ENCODE measurements at regions not wholly inside any gene's neighbourhood (a gene's known extent, or its start where the extent isn't known, plus 50 kb on each side); places are given as distances from the start of the nearest gene placed in this dataset.
"Not testable (repeated sequence)": the region's sequence is repeated elsewhere in the genome, so short reads cannot be mapped to it uniquely, and the experiment has no call there.

GRCh38 chr6:6455272-6455671 is 133.2 kb upstream of the LY86 start:
- Histone ChIP-seq H3K36me3 (replicated peaks in 1 of 2; ENCODE audit: control insufficient read depth in 1 of 2, insufficient read depth in 2 of 2, low read length in 2 of 2) (no peaks in the 10 kb centered on the region), H3K9ac (ENCODE audit: insufficient read depth, low read length, poor library complexity, severe bottlenecking) (no peak overlapping the region), H3K4me2 (replicated peaks; ENCODE audit: extremely low read depth, low read length, poor library complexity, severe bottlenecking) (no peak overlapping the region), H3K4me3 (replicated peaks in 1 of 3; ENCODE audit: low read depth in 2 of 3, low read length in 3 of 3) (no peak overlapping the region), H3K27me3 (ENCODE audit: control insufficient read depth in 2 of 2, insufficient read depth in 2 of 2, low read length in 2 of 2) (no peaks in the 10 kb centered on the region), H3K4me1 (ENCODE audit: control insufficient read depth in 1 of 2, insufficient read depth in 2 of 2, low read length in 2 of 2) (no peaks in the 10 kb centered on the region), H2AFZ (ENCODE audit: insufficient read depth, low read depth, low read length, poor library complexity, severe bottlenecking) (no peak overlapping the region), H3K79me2 (ENCODE audit: insufficient read depth, low read length) (no peaks in the 10 kb centered on the region), H3K9me3 (replicated peaks in 1 of 2; ENCODE audit: control insufficient read depth in 1 of 2, insufficient read depth in 1 of 2, low read length in 2 of 2) (no peaks in the 10 kb centered on the region), H3K27ac (ENCODE audit: low read depth in 1 of 2, low read length in 2 of 2) (no peak overlapping the region), H4K20me1 (ENCODE audit: insufficient read depth, low read length) (no peaks in the 10 kb centered on the region)
- H3K36me3 Mint-ChIP-seq: no peaks in the 10 kb centered on the region
- intact Hi-C loops (cut with micrococcal nuclease): no loop called here
- peaks cover 0 to 2% (median 1%) of the 10 kb centered on the region in 3 donors for H3K27me3 Mint-ChIP-seq (ENCODE audit: low read depth in 3 of 3)
- no peak for TF ChIP-seq CTCF (IDR thresholded peaks at IDR 0.05)
- H3K9me3 Mint-ChIP-seq: peaks cover 0 to 1% (median 0%) of the 10 kb centered on the region in 7 donors
- H3K27ac Mint-ChIP-seq: no peak overlapping the region
- 69% methylated on average over 2 of the region's 2 CpGs for WGBS (ENCODE audit: insufficient coverage)
- H3K4me1 Mint-ChIP-seq: peaks cover 5% of the 10 kb centered on the region
- no peak for DNase-seq
- H3K4me3 Mint-ChIP-seq: no peak overlapping the region

GRCh38 chr6:6458172-6458571 is 130.3 kb upstream of the LY86 start:
- no peak overlapping the region for H3K4me3 ChIP-seq (replicated peaks in 1 of 3; ENCODE audit: low read depth in 2 of 3, low read length in 3 of 3)
- H3K4me3 Mint-ChIP-seq: no peak overlapping the region
- no peaks in the 10 kb centered on the region for H3K27me3 ChIP-seq (ENCODE audit: control insufficient read depth in 2 of 2, insufficient read depth in 2 of 2, low read length in 2 of 2)
- H3K4me1 ChIP-seq (ENCODE audit: control insufficient read depth in 1 of 2, insufficient read depth in 2 of 2, low read length in 2 of 2): peaks cover 2 to 9% of the 10 kb centered on the region in 2 donors
- H2AFZ ChIP-seq (ENCODE audit: insufficient read depth, low read depth, low read length, poor library complexity, severe bottlenecking): no peak overlapping the region
- intact Hi-C loops (cut with micrococcal nuclease): no loop called here
- H3K4me2 ChIP-seq (replicated peaks; ENCODE audit: extremely low read depth, low read length, poor library complexity, severe bottlenecking): no peak overlapping the region
- peaks cover 0 to 1% (median 0%) of the 10 kb centered on the region in 7 donors for H3K9me3 Mint-ChIP-seq
- no peaks in the 10 kb centered on the region for H3K36me3 Mint-ChIP-seq
- no peak overlapping the region for H3K27ac Mint-ChIP-seq
- H3K9me3 ChIP-seq (replicated peaks in 1 of 2; ENCODE audit: control insufficient read depth in 1 of 2, insufficient read depth in 1 of 2, low read length in 2 of 2): no peaks in the 10 kb centered on the region
- DNase-seq: peak in 1 of 3 donors; percentile 31
- no peak for TF ChIP-seq CTCF (IDR thresholded peaks at IDR 0.05)
- no peaks in the 10 kb centered on the region for H4K20me1 ChIP-seq (ENCODE audit: insufficient read depth, low read length)
- WGBS (ENCODE audit: insufficient coverage): no CpG with 5 or more reads among the region's 2 CpGs
- no peak overlapping the region for H3K27ac ChIP-seq (ENCODE audit: low read depth in 1 of 2, low read length in 2 of 2)
- H3K4me1 Mint-ChIP-seq: peaks cover 19% of the 10 kb centered on the region
- H3K79me2 ChIP-seq (ENCODE audit: insufficient read depth, low read length): no peaks in the 10 kb centered on the region
- H3K9ac ChIP-seq (ENCODE audit: insufficient read depth, low read length, poor library complexity, severe bottlenecking): no peak overlapping the region
- H3K27me3 Mint-ChIP-seq (ENCODE audit: low read depth in 3 of 3): peaks cover 1 to 4% (median 2%) of the 10 kb centered on the region in 3 donors
- no peaks in the 10 kb centered on the region for H3K36me3 ChIP-seq (replicated peaks in 1 of 2; ENCODE audit: control insufficient read depth in 1 of 2, insufficient read depth in 2 of 2, low read length in 2 of 2)

GRCh38 chr6:6459963-6460362 is 128.6 kb upstream of the LY86 start:
- intact Hi-C loops (cut with micrococcal nuclease); DNase-seq; H4K20me1 ChIP-seq (ENCODE audit: insufficient read depth, low read length); H3K4me1 ChIP-seq (ENCODE audit: control insufficient read depth in 1 of 2, insufficient read depth in 2 of 2, low read length in 2 of 2); H3K27me3 Mint-ChIP-seq (ENCODE audit: low read depth in 3 of 3); H3K27ac ChIP-seq (ENCODE audit: low read depth in 1 of 2, low read length in 2 of 2); H3K36me3 Mint-ChIP-seq; H3K4me3 Mint-ChIP-seq; H3K27me3 ChIP-seq (ENCODE audit: control insufficient read depth in 2 of 2, insufficient read depth in 2 of 2, low read length in 2 of 2); H3K9me3 Mint-ChIP-seq; H3K27ac Mint-ChIP-seq; H3K9me3 ChIP-seq (replicated peaks in 1 of 2; ENCODE audit: control insufficient read depth in 1 of 2, insufficient read depth in 1 of 2, low read length in 2 of 2); H3K4me3 ChIP-seq (replicated peaks in 1 of 3; ENCODE audit: low read depth in 2 of 3, low read length in 3 of 3); H3K9ac ChIP-seq (ENCODE audit: insufficient read depth, low read length, poor library complexity, severe bottlenecking); H3K79me2 ChIP-seq (ENCODE audit: insufficient read depth, low read length); H2AFZ ChIP-seq (ENCODE audit: insufficient read depth, low read depth, low read length, poor library complexity, severe bottlenecking); H3K36me3 ChIP-seq (replicated peaks in 1 of 2; ENCODE audit: control insufficient read depth in 1 of 2, insufficient read depth in 2 of 2, low read length in 2 of 2); H3K4me2 ChIP-seq (replicated peaks; ENCODE audit: extremely low read depth, low read length, poor library complexity, severe bottlenecking): not testable (repeated sequence)
- 100% methylated on average over 2 of the region's 4 CpGs for WGBS (ENCODE audit: insufficient coverage)
- peaks cover 16% of the 10 kb centered on the region for H3K4me1 Mint-ChIP-seq

Measured in CD14-positive monocyte (primary cell).